MM.1S (cell line): ENCODE measurements at regions not wholly inside any gene's neighbourhood (a gene's known extent, or its start where the extent isn't known, plus 50 kb on each side); places are given as distances from the start of the nearest gene placed in this dataset.

ENCODE experiments used
- DNase-seq: peaks from one replicate; pipeline ENCODE4 v3.0.0-alpha.2; 2015
- H2AFZ ChIP-seq: fragments of 300-600 bp; sonication (generic); 2 replicates; pipeline ENCODE4 v1.6.0; 2016; ENCODE audit warnings: antibody characterized with exemption, low read length
- H3F3A ChIP-seq: fragments of 300-600 bp; sonication (generic); 2 replicates; pipeline ENCODE4 v1.6.1; 2016; ENCODE audit warnings: mild to moderate bottlenecking, antibody characterized with exemption, low read length, moderate library complexity, mixed read lengths; ENCODE audit not compliant: insufficient read depth
- H3K27ac ChIP-seq: fragments of 300-600 bp; sonication (generic); 2 replicates; pipeline ENCODE4 v1.5.1; 2016; ENCODE audit warnings: mild to moderate bottlenecking, low read length
- H3K27me3 ChIP-seq: fragments of 300-600 bp; sonication (generic); replicated peaks from 2 replicates; pipeline ENCODE4 v1.6.0; 2016; ENCODE audit warnings: low read length; ENCODE audit not compliant: insufficient read depth
- H3K36me3 ChIP-seq: fragments of 300-600 bp; sonication (generic); replicated peaks from 2 replicates; pipeline ENCODE4 v1.6.1; 2016; ENCODE audit warnings: mild to moderate bottlenecking, low read length, mixed read lengths; ENCODE audit not compliant: insufficient read depth
- H3K4me1 ChIP-seq: fragments of 300-600 bp; sonication (generic); 2 replicates; pipeline ENCODE4 v1.6.1; 2016; ENCODE audit warnings: low read length, mixed read lengths
- H3K4me2 ChIP-seq: fragments of 300-600 bp; sonication (generic); 2 replicates; pipeline ENCODE4 v1.6.0; 2016; ENCODE audit warnings: low read depth, low read length
- H3K4me3 ChIP-seq: fragments of 300-600 bp; sonication (generic); 2 replicates; pipeline ENCODE4 v1.5.1; 2016; ENCODE audit warnings: low read length, mixed read lengths
- H3K79me2 ChIP-seq: fragments of 300-600 bp; sonication (generic); 2 replicates; pipeline ENCODE4 v1.6.1; 2016; ENCODE audit warnings: mixed run types, low read length, mixed read lengths
- H3K9ac ChIP-seq: fragments of 300-600 bp; sonication (generic); 2 replicates; pipeline ENCODE4 v1.6.1; 2016; ENCODE audit warnings: low read length, mixed read lengths
- H3K9me2 ChIP-seq: fragments of 300-600 bp; sonication (generic); replicated peaks from 2 replicates; pipeline ENCODE4 v1.6.1; 2016; ENCODE audit warnings: mild to moderate bottlenecking, low read length, mixed read lengths; ENCODE audit not compliant: insufficient read depth
- H3K9me3 ChIP-seq: fragments of 300-600 bp; sonication (generic); replicated peaks from 2 replicates; pipeline ENCODE4 v1.6.1; 2016; ENCODE audit warnings: mild to moderate bottlenecking, low read length, mixed read lengths; ENCODE audit not compliant: insufficient read depth
- H4K20me1 ChIP-seq: fragments of 300-600 bp; sonication (generic); 2 replicates; pipeline ENCODE4 v1.6.1; 2016; ENCODE audit warnings: mild to moderate bottlenecking, low read length, moderate library complexity, mixed read lengths; ENCODE audit not compliant: insufficient read depth
- CTCF ChIP-seq: fragments of 300-600 bp; sonication (generic); IDR thresholded peaks from 2 replicates; pipeline ENCODE4 v1.5.1; 2016; ENCODE audit warnings: antibody characterized with exemption, low read length, mixed read lengths
- EZH2 ChIP-seq: fragments of 300-600 bp; sonication (generic); optimal IDR thresholded peaks from 2 replicates; pipeline ENCODE3; 2017; ENCODE audit warnings: low read depth, mild to moderate bottlenecking, antibody characterized with exemption, low read length, mixed read lengths
- EZH2phosphoT487 ChIP-seq: fragments of 300-600 bp; sonication (generic); IDR thresholded peaks from 2 replicates; pipeline ENCODE4 v1.6.1; 2018; ENCODE audit warnings: antibody characterized with exemption, low read length

- H3K9ac ChIP-seq = no peak overlapping the region
- no peaks in the 10 kb centered on the region for H3K4me1 ChIP-seq
- H3K27me3 ChIP-seq = no peaks in the 10 kb centered on the region
- no peaks in the 10 kb centered on the region for H3K79me2 ChIP-seq
- H4K20me1 ChIP-seq = no peaks in the 10 kb centered on the region
- DNase-seq = no peak
- H3F3A ChIP-seq = no peaks in the 10 kb centered on the region
- no peak overlapping the region for H3K4me2 ChIP-seq
- TF ChIP-seq CTCF (no peak), EZH2 (no peak), EZH2phosphoT487 (no peak)
- no peaks in the 10 kb centered on the region for H3K9me2 ChIP-seq
- no peaks in the 10 kb centered on the region for H3K36me3 ChIP-seq
- no peaks in the 10 kb centered on the region for H3K9me3 ChIP-seq
- no peak overlapping the region for H3K27ac ChIP-seq
- no peak overlapping the region for H3K4me3 ChIP-seq
- no peak overlapping the region for H2AFZ ChIP-seq
These were observed 199.4 kb upstream of the TRAM1L1 start for GRCh38 chr4:117284736-117285135.

GRCh38 chr4:117293784-117294183 is 208.4 kb upstream of the TRAM1L1 start:
- Histone ChIP-seq H3K9me3 (no peaks in the 10 kb centered on the region), H4K20me1 (no peaks in the 10 kb centered on the region), H3F3A (no peaks in the 10 kb centered on the region), H3K4me1 (no peaks in the 10 kb centered on the region), H3K79me2 (no peaks in the 10 kb centered on the region), H2AFZ (no peak overlapping the region), H3K9me2 (no peaks in the 10 kb centered on the region), H3K36me3 (no peaks in the 10 kb centered on the region), H3K27ac (no peak overlapping the region), H3K4me2 (no peak overlapping the region), H3K9ac (no peak overlapping the region), H3K27me3 (no peaks in the 10 kb centered on the region), H3K4me3 (no peak overlapping the region)
- no peak for TF ChIP-seq CTCF
- no peak for TF ChIP-seq EZH2
- no peak for TF ChIP-seq EZH2phosphoT487
- no peak for DNase-seq

- TF ChIP-seq EZH2 (no peak), CTCF (no peak), EZH2phosphoT487 (no peak)
- H2AFZ ChIP-seq = no peak overlapping the region
- H3K79me2 ChIP-seq = no peaks in the 10 kb centered on the region
- no peaks in the 10 kb centered on the region for H3K9me2 ChIP-seq
- H3K4me1 ChIP-seq = no peaks in the 10 kb centered on the region
- no peaks in the 10 kb centered on the region for H3K27me3 ChIP-seq
- no peak for DNase-seq
- no peaks in the 10 kb centered on the region for H3F3A ChIP-seq
- H3K9ac ChIP-seq = no peak overlapping the region
- no peak overlapping the region for H3K27ac ChIP-seq
- no peaks in the 10 kb centered on the region for H3K9me3 ChIP-seq
- no peaks in the 10 kb centered on the region for H3K36me3 ChIP-seq
- H4K20me1 ChIP-seq = no peaks in the 10 kb centered on the region
- no peak overlapping the region for H3K4me3 ChIP-seq
- no peak overlapping the region for H3K4me2 ChIP-seq
These were observed 216.8 kb upstream of the TRAM1L1 start for GRCh38 chr4:117302226-117302625.
